Activated naive CD4-positive, alpha-beta T cell treated with anti-CD3 and anti-CD28 coated beads, Interleukin-2, amount 10 ng/mL, durations not matched to agents 7 days and 5 days (primary cell): ENCODE measurements at regions not wholly inside any gene's neighbourhood (a gene's known extent, or its start where the extent isn't known, plus 50 kb on each side); places are given as distances from the start of the nearest gene placed in this dataset.

Experiments used
- CTCF ChIA-PET: fragments of 350-600 bp; sonication (Branson Sonifier 250); formaldehyde crosslinking; loops from one replicate; lab custom pipeline; 2021; ENCODE audit warnings: antibody characterized with exemption; lab: Charles Lee
- DNase-seq: peaks from one replicate; pipeline ENCODE4 v3.0.0-alpha.2; 2020
- H3K27ac Mint-ChIP-seq: one replicate; pipeline ENCODE4 v1.8.0; 2021; ENCODE audit warnings: mild to moderate bottlenecking, moderate library complexity, mixed read lengths
- H3K27me3 Mint-ChIP-seq: one replicate; pipeline ENCODE4 v1.8.0; 2021; ENCODE audit warnings: mild to moderate bottlenecking, mixed read lengths
- H3K36me3 Mint-ChIP-seq: one replicate; pipeline ENCODE4 v1.8.0; 2021; ENCODE audit warnings: mixed read lengths
- H3K4me1 Mint-ChIP-seq: one replicate; pipeline ENCODE4 v1.8.0; 2021; ENCODE audit warnings: mixed read lengths
- H3K4me3 Mint-ChIP-seq: one replicate; pipeline ENCODE4 v1.8.0; 2021; ENCODE audit warnings: mild to moderate bottlenecking, moderate library complexity, mixed read lengths
- H3K9me3 Mint-ChIP-seq: one replicate; pipeline ENCODE4 v1.8.0; 2021; ENCODE audit warnings: mixed read lengths

DNA sequence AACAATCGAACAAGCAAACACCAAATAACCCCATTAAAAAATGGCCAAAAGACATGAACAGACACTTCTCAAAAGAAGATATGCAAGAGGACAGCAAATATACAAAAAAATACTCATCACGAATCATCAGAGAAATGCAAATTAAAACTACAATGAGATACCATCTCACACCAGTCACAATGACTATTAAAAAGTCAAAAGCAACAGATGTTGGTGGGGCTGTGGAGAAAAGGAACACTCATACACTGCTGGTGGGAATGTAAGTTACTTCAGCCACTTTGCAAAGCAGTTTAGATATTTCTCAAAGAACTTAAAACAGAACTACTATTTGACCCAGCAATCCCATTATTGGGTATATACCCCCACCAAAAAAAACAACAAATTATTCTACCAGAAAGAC lies 51.3 kb upstream of the FLI1 start:
- Mint-ChIP-seq H3K4me3 (no peak overlapping the region), H3K36me3 (peaks cover 7% of the 10 kb centered on the region), H3K27ac (no peak overlapping the region), H3K27me3 (peaks cover 36% of the 10 kb centered on the region), H3K9me3 (peaks cover 6% of the 10 kb centered on the region), H3K4me1 (peaks cover 18% of the 10 kb centered on the region)
- DNase-seq = no peak
- CTCF ChIA-PET = no interaction called here

DNA sequence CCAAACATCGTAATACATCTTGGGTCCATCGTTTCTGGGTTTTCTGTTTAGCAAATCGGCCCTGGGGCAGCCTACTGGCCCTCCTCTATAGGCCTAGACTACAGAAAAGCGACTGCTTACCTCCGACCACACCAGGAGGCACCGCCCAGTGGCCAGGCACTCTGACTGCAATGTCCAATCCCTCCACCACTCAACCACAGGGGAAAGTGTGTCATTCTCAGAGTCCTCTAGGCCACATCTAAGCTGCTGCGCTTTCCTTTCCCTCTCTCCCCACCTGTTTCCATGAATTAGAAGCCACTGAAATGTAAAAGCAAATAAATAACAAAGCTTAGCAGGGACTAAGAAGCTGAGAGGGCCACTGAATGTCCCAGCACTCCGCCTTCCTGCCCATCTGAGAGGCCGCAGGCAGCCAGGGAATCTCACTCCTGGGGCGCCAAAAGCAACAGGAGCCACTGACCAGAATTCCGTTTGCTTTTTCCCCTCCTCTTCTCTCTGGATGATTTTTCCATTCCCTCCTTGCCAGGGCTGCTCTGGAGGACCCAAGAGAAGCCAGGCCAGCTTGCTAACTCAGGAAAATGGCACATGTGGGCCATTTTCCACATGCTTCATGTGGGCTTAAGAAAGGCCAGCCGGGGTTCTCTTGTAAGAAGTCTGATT lies 50.1 kb upstream of the FLI1 start:
- H3K27me3 Mint-ChIP-seq = peaks cover 38% of the 10 kb centered on the region
- no peak overlapping the region for H3K4me3 Mint-ChIP-seq
- H3K4me1 Mint-ChIP-seq = peaks cover 11% of the 10 kb centered on the region
- H3K9me3 Mint-ChIP-seq = peaks cover 6% of the 10 kb centered on the region
- H3K27ac Mint-ChIP-seq = no peak overlapping the region
- peaks cover 7% of the 10 kb centered on the region for H3K36me3 Mint-ChIP-seq
- CTCF ChIA-PET = interaction anchor here (1.3 to 1.8 kb wide), 3 partner anchors 12 to 471 kb away, joined by 3 to 5 read pairs (median 3); no protein-coding TSS in a partner anchor
- no peak for DNase-seq
